Sigmoid colon (tissue), 6 donors: ENCODE measurements at regions not wholly inside any gene's neighbourhood (a gene's known extent, or its start where the extent isn't known, plus 50 kb on each side); places are given as distances from the start of the nearest gene placed in this dataset.

Experiments used
- DNase-seq: peaks from one replicate; pipeline ENCODE4 v3.0.0-alpha.2; 2019
- H3K27ac ChIP-seq, 4 donors: fragments of 200-600 bp; sonication (generic); one replicate each; pipeline ENCODE4 v1.5.1; 2016 to 2019; ENCODE audit warnings: mild to moderate bottlenecking in 1 of 4
- H3K27me3 ChIP-seq, 3 donors: fragments of 200-600 bp; sonication (generic); one replicate each; pipeline ENCODE4 v1.5.1; 2019; ENCODE audit warnings: mild to moderate bottlenecking in 1 of 3
- H3K36me3 ChIP-seq, 4 donors: fragments of 200-600 bp; sonication (generic); one replicate each; pipeline ENCODE4 v1.5.1; 2016 to 2019
- H3K4me1 ChIP-seq, 4 donors: fragments of 200-600 bp; sonication (generic); one replicate each; pipeline ENCODE4 v1.5.1; 2017 to 2019
- H3K4me3 ChIP-seq, 4 donors: fragments of 200-600 bp; sonication (generic); one replicate each; pipeline ENCODE4 v1.5.1; 2017 to 2019; ENCODE audit warnings: mild to moderate bottlenecking in 2 of 4, moderate library complexity in 1 of 4
- H3K9me3 ChIP-seq, 4 donors: fragments of 200-600 bp in 3 of 4; sonication (generic) in 3 of 4; one replicate each; pipeline versions ENCODE4 v1.5.1 to v1.6.1; 2013 to 2019
- EP300 ChIP-seq, 4 donors: sonication (generic); formaldehyde crosslinking; IDR thresholded peaks; one replicate each; pipeline ENCODE4 v1.6.1; 2017; ENCODE audit warnings: antibody characterized with exemption in 4 of 4
- POLR2A ChIP-seq, 2 donors: fragments of 450-650 bp; IDR thresholded peaks; one replicate each; pipeline ENCODE4 v1.6.1; 2016; ENCODE audit warnings: antibody characterized with exemption in 2 of 2, mild to moderate bottlenecking in 2 of 2, moderate library complexity in 2 of 2
- POLR2AphosphoS5 ChIP-seq, 4 donors: sonication (generic); formaldehyde crosslinking; IDR thresholded peaks; one replicate each; pipeline ENCODE4 v1.6.1; 2017; ENCODE audit warnings: antibody characterized with exemption in 4 of 4
- WGBS, 2 donors: extraction: QIAGEN DNeasy Blood & Tissue Kit; methylation state at CpG; one replicate each; pipeline ENCODE4 v1.1.7; 2013; 5-methylcytosine and 5-hydroxymethylcytosine counted together
- intact Hi-C: fragments of 100-400 bp; cut with DNase I; formaldehyde crosslinking; loops from one replicate; pipeline ENCODE4 v1.15.1; 2023
- TF ChIP-seq, protein P1 (sequence below), 4 experiments: fragments of 450-650 bp in 3 of 4; fragments of 200-600 bp in 1 of 4; IDR thresholded peaks; one replicate each; pipeline ENCODE4 v1.5.1; 2016 to 2019; ENCODE audit warnings: antibody characterized with exemption in 4 of 4, mild to moderate bottlenecking in 3 of 4, moderate library complexity in 2 of 4
- donor health status: healthy with polysubstance abuse.
- donor health status: healthy.

DNA sequence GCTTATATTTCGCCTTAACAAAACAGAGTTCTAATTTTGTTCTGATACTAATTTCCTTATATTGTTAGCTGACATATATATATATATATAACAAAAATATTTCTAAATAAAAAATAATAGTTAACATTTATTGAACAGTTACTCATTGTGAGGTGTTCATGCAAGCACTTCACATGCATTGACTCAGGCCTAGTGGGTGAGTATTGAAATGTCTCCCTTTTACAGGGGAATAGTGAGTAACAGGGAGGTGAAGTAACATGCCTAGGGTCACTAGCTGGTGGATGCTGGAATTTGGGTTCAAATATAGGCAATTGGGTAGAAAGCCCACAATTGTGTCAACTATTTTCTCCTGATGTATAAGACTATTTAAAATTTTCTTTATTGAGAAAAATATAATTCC lies 102.6 kb upstream of the ZPLD1 start:
- Histone ChIP-seq H3K27me3 (no peaks in the 10 kb centered on the region), H3K4me3 (no peak overlapping the region), H3K27ac (no peak overlapping the region), H3K9me3 (no peaks in the 10 kb centered on the region), H3K4me1 (no peaks in the 10 kb centered on the region), H3K36me3 (no peaks in the 10 kb centered on the region)
- 83 to 85% methylated on average over 1 of the region's 1 CpG for WGBS, 2 donors
- intact Hi-C loops, result no loop called here
- no peak for DNase-seq
- TF ChIP-seq, protein P1, sequence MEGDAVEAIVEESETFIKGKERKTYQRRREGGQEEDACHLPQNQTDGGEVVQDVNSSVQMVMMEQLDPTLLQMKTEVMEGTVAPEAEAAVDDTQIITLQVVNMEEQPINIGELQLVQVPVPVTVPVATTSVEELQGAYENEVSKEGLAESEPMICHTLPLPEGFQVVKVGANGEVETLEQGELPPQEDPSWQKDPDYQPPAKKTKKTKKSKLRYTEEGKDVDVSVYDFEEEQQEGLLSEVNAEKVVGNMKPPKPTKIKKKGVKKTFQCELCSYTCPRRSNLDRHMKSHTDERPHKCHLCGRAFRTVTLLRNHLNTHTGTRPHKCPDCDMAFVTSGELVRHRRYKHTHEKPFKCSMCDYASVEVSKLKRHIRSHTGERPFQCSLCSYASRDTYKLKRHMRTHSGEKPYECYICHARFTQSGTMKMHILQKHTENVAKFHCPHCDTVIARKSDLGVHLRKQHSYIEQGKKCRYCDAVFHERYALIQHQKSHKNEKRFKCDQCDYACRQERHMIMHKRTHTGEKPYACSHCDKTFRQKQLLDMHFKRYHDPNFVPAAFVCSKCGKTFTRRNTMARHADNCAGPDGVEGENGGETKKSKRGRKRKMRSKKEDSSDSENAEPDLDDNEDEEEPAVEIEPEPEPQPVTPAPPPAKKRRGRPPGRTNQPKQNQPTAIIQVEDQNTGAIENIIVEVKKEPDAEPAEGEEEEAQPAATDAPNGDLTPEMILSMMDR (IDR thresholded peaks at IDR 0.05), result no peak
- no peak for TF ChIP-seq EP300 (IDR thresholded peaks at IDR 0.05)
- no peak for TF ChIP-seq POLR2AphosphoS5 (IDR thresholded peaks at IDR 0.05)
- TF ChIP-seq POLR2A (IDR thresholded peaks at IDR 0.05), result no peak

GRCh38 chr3:102332934-102333333 lies 101.9 kb upstream of the ZPLD1 start:
- DNase-seq, result no peak
- TF ChIP-seq, protein P1 (IDR thresholded peaks at IDR 0.05), result no peak
- TF ChIP-seq POLR2A (IDR thresholded peaks at IDR 0.05) (no peak), EP300 (IDR thresholded peaks at IDR 0.05) (no peak)
- Histone ChIP-seq H3K27ac (no peak overlapping the region), H3K27me3 (no peaks in the 10 kb centered on the region), H3K9me3 (no peaks in the 10 kb centered on the region), H3K36me3 (no peaks in the 10 kb centered on the region), H3K4me3 (no peak overlapping the region), H3K4me1 (no peaks in the 10 kb centered on the region)
- intact Hi-C loops, result no loop called here

GRCh38 chr3:102336130-102336529 lies 98.7 kb upstream of the ZPLD1 start:
- Histone ChIP-seq H3K36me3 (no peaks in the 10 kb centered on the region), H3K4me3 (no peak overlapping the region), H3K4me1 (no peaks in the 10 kb centered on the region), H3K27ac (no peak overlapping the region), H3K9me3 (no peaks in the 10 kb centered on the region), H3K27me3 (no peaks in the 10 kb centered on the region)
- TF ChIP-seq EP300 (IDR thresholded peaks at IDR 0.05) (no peak), POLR2A (IDR thresholded peaks at IDR 0.05) (no peak), POLR2AphosphoS5 (IDR thresholded peaks at IDR 0.05) (no peak)
- TF ChIP-seq, protein P1 (IDR thresholded peaks at IDR 0.05), result no peak
- intact Hi-C loops, result no loop called here
- DNase-seq, result no peak
- WGBS, 2 donors, result 67 to 71% methylated on average over 3 of the region's 3 CpGs

DNA sequence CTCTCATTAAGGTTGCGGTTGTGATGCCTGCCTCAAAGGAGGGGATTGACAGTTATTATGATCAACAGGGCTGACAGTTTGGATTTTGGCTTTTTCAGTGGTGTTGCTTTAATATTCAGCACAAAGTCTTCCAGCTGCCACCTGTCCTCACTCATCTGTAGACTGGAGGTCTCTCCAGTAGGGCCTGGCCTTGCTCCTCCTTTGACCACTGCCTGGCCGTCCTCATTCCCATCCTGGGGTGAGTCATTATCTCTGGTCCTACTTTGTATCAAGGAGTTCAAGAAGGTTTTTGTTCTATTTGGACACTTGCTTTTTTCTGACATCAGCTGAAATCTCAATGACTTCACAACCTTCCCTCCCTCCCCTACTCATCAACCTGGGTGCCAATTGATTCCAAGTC lies 95.1 kb upstream of the ZPLD1 start:
- Histone ChIP-seq H3K4me3 (no peak overlapping the region), H3K27ac (no peak overlapping the region), H3K9me3 (no peaks in the 10 kb centered on the region), H3K36me3 (no peaks in the 10 kb centered on the region), H3K4me1 (no peaks in the 10 kb centered on the region), H3K27me3 (no peaks in the 10 kb centered on the region)
- DNase-seq, result no peak
- intact Hi-C loops, result no loop called here
- TF ChIP-seq EP300 (IDR thresholded peaks at IDR 0.05) (no peak), POLR2AphosphoS5 (IDR thresholded peaks at IDR 0.05) (no peak), POLR2A (IDR thresholded peaks at IDR 0.05) (no peak)
- TF ChIP-seq, protein P1 (IDR thresholded peaks at IDR 0.05), result no peak
- 93 to 95% methylated on average over 2 of the region's 2 CpGs for WGBS, 2 donors

DNA sequence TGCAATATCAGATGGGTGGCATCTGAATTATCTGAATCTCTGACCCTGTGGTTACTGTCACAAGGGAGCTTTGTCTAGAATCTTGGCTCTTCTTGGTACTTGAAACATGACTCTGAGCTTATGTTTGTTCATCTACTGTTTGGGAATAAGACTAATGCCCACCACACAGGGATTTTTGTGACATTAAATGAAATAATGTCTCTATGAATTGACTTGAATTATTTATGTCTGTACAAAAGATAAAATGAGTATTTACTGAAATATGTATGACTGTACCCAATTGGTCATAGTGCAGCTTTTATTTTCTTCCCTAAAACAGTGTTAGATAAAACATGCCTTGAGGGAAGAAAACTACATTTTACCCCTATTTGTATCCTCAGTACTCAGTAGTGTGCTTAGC lies 87.9 kb upstream of the ZPLD1 start:
- TF ChIP-seq EP300 (IDR thresholded peaks at IDR 0.05) (no peak), POLR2AphosphoS5 (IDR thresholded peaks at IDR 0.05) (no peak), POLR2A (IDR thresholded peaks at IDR 0.05) (no peak)
- TF ChIP-seq, protein P1 (IDR thresholded peaks at IDR 0.05), result no peak
- Histone ChIP-seq H3K27me3 (no peaks in the 10 kb centered on the region), H3K9me3 (no peaks in the 10 kb centered on the region), H3K27ac (no peak overlapping the region), H3K4me1 (no peaks in the 10 kb centered on the region), H3K36me3 (no peaks in the 10 kb centered on the region), H3K4me3 (no peak overlapping the region)
- intact Hi-C loops, result no loop called here
- no peak for DNase-seq
